GM23338 (cell line): ENCODE measurements at regions not wholly inside any gene's neighbourhood (a gene's known extent, or its start where the extent isn't known, plus 50 kb on each side); places are given as distances from the start of the nearest gene placed in this dataset.

Experiments
- ETS1 ChIP-seq: IDR thresholded peaks from 2 replicates; pipeline ENCODE4 v1.6.1; 2016; ENCODE audit warnings: antibody characterized with exemption
- EZH2 ChIP-seq: fragments of 200-600 bp; sonication (generic); IDR thresholded peaks from one replicate; pipeline ENCODE4 v1.8.0; 2017; ENCODE audit warnings: antibody characterized with exemption, mild to moderate bottlenecking, low read depth; ENCODE audit not compliant: unreplicated experiment
- NANOG ChIP-seq: IDR thresholded peaks from 2 replicates; pipeline ENCODE4 v1.6.1; 2016; ENCODE audit warnings: antibody characterized with exemption, borderline replicate concordance
- POLR2AphosphoS5 ChIP-seq: IDR thresholded peaks from 2 replicates; pipeline ENCODE4 v1.6.1; 2016; ENCODE audit warnings: antibody characterized with exemption, low read depth
- STAT1 ChIP-seq: IDR thresholded peaks from one replicate; pipeline ENCODE4 v1.6.1; 2016; ENCODE audit warnings: antibody characterized with exemption; ENCODE audit not compliant: unreplicated experiment
- ZNF331 ChIP-seq: fragments of 250-450 bp; sonication (Bioruptor Pico); IDR thresholded peaks from 2 replicates; pipeline ENCODE4 v1.5.0; 2020; ENCODE audit warnings: low read depth, mild to moderate bottlenecking, moderate library complexity
- ZNF462 ChIP-seq: fragments of 250-450 bp; sonication (Bioruptor Pico); IDR thresholded peaks from 2 replicates; pipeline ENCODE4 v1.5.0; 2020; ENCODE audit warnings: mild to moderate bottlenecking, moderate library complexity
- TF ChIP-seq, protein P1 (sequence below), 2 experiments: fragments of 200-600 bp in 1 of 2; sonication (generic) in 1 of 2; conservative IDR thresholded peaks; 2 replicates each; pipeline versions ENCODE4 v1.5.1 to v1.6.1; 2016 to 2017; ENCODE audit warnings: antibody characterized with exemption in 2 of 2, low read depth in 2 of 2, mild to moderate bottlenecking in 2 of 2, moderate library complexity in 1 of 2

DNA sequence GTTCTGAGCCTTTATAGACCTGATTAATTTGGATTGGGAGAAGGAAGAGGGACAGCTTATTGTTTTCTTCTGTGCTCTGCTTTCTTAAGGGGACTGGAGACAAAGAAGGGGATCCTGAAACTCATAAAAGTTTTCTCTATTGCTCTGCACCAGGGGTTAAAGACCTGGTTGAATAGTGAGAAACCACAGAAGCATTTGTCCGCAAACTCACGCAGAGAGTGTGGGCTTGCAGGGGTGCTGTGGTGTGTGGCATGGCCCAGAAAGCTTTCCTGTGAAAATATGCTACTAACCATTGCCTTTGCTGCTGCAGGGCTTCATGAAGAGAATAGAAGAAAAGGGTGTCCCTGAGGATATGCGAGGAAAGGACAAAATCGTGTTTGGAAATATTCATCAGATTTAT is 73.1 kb upstream of the UMPS start (continued):
- no peak for TF ChIP-seq ZNF462 (CRISPR knock-in tag)
- no peak for TF ChIP-seq ETS1
- no peak for TF ChIP-seq STAT1
- no peak for TF ChIP-seq POLR2AphosphoS5
- TF ChIP-seq NANOG: no peak
- TF ChIP-seq EZH2: no peak
- TF ChIP-seq, protein P1, sequence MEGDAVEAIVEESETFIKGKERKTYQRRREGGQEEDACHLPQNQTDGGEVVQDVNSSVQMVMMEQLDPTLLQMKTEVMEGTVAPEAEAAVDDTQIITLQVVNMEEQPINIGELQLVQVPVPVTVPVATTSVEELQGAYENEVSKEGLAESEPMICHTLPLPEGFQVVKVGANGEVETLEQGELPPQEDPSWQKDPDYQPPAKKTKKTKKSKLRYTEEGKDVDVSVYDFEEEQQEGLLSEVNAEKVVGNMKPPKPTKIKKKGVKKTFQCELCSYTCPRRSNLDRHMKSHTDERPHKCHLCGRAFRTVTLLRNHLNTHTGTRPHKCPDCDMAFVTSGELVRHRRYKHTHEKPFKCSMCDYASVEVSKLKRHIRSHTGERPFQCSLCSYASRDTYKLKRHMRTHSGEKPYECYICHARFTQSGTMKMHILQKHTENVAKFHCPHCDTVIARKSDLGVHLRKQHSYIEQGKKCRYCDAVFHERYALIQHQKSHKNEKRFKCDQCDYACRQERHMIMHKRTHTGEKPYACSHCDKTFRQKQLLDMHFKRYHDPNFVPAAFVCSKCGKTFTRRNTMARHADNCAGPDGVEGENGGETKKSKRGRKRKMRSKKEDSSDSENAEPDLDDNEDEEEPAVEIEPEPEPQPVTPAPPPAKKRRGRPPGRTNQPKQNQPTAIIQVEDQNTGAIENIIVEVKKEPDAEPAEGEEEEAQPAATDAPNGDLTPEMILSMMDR (conservative IDR thresholded peaks at IDR 0.05; ENCODE audit: low read depth in 2 of 2): no peak
- TF ChIP-seq ZNF331 (CRISPR knock-in tag): no peak
